ENCODE measurements at regions not wholly inside any gene's neighbourhood (a gene's known extent, or its start where the extent isn't known, plus 50 kb on each side); places are given as distances from the start of the nearest gene placed in this dataset.
A peak's percentile ranks its signal among the peaks of the same experiment; 100 is the strongest.
"Not testable (repeated sequence)": the region's sequence is repeated elsewhere in the genome, so short reads cannot be mapped to it uniquely, and the experiment has no call there.

DNA sequence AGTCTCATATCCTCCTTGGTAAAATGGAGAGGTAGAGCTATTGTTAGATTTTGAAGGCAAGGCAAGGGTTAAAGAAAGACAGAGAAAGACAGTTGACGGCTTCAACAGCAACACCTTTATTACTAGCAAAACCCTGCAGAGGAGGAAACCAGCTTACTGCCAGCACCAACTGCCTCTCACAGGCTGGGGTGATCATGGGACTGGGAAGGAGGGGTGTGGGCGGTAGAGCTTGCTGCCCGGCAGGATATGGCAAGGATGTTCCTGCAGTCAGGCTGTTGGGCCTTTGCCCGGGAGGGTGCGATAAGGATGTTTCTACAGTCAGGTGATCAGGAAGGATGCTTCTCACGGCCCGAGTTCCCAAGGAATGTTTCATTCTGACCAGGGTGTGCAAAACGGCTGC is 310.0 kb downstream of the FOXD4L4 start:
- DNase-seq (ENCODE audit: low spot score in 2 of 2); H3K4me3 ChIP-seq; H3K27ac ChIP-seq; H3K36me3 ChIP-seq; H3K4me1 ChIP-seq; H3K9me3 ChIP-seq; H3K27me3 ChIP-seq: not testable (repeated sequence)
- whole genome bisulfite sequencing = no CpG with 5 or more reads among the region's 8 CpGs

DNA sequence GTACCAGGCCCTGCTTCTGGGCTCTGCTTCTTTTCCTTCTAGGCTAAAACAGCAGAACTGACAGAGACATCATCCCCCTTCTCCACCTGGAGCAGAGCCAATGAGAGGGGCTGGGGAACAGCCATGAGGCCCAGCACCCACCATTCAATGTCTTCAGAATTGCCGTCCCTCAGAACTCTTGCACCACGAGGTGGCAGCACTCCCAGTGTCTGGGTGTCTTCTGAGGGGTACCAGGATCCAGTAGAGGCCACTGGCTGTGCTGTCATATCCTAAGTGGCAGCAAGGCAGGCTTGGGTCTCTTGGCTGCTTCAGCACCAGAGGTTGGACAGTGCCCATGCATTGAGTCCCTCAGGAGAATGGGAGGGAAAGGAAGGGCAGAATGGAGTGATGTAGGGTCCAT is 312.8 kb downstream of the FOXD4L4 start:
- not testable (repeated sequence) for H3K36me3 ChIP-seq; H3K27ac ChIP-seq; H3K9me3 ChIP-seq; H3K27me3 ChIP-seq; DNase-seq (ENCODE audit: low spot score in 2 of 2); H3K4me3 ChIP-seq; H3K4me1 ChIP-seq
- WGBS = no CpG with 5 or more reads among the region's 2 CpGs

DNA sequence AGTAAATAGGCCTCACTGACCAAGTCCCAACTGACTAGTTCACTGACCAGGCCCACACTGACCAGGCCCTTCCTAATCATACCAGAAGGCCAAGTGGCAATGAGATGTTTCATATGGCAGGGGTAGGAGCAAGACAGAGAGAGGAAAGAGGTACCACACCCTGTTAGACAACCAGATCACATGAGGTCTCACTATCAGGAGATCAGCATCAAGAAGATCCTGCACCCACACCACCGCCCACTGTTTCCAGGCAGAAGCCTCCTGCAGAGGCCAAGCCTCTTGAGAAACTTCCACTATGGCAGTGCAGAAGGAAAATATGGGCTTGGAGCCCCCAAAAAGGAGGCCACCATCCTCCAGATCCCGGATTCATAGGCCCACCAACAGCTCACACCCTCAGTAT is 317.8 kb downstream of the FOXD4L4 start:
- H3K4me1 ChIP-seq; H3K27me3 ChIP-seq; H3K4me3 ChIP-seq; H3K9me3 ChIP-seq; H3K27ac ChIP-seq; H3K36me3 ChIP-seq; DNase-seq (ENCODE audit: low spot score in 2 of 2): not testable (repeated sequence)
- no CpG with 5 or more reads among the region's 2 CpGs for WGBS

DNA sequence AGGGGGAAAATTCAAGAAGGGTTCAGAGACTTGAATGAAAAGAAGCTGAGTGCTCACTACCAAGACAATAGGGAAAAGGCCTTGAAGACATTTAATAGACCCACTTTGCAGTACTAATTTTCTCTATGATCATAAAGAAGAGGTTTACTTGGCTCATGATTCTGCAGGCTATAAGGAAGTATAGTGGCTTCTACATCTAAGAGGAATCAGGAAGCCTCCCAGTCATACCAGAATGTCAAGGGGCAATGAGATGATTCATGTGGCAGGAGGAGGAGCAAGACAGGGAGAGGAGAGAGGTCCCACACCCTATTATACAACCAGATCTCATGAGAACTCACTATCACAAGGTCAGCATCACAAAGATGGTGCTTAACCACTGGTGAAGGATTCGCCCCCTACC is 323.7 kb downstream of the FOXD4L4 start:
- WGBS = no CpG with 5 or more reads among the region's 1 CpG
- not testable (repeated sequence) for H3K27ac ChIP-seq; DNase-seq (ENCODE audit: low spot score in 2 of 2); H3K4me3 ChIP-seq; H3K4me1 ChIP-seq; H3K36me3 ChIP-seq; H3K27me3 ChIP-seq; H3K9me3 ChIP-seq

DNA sequence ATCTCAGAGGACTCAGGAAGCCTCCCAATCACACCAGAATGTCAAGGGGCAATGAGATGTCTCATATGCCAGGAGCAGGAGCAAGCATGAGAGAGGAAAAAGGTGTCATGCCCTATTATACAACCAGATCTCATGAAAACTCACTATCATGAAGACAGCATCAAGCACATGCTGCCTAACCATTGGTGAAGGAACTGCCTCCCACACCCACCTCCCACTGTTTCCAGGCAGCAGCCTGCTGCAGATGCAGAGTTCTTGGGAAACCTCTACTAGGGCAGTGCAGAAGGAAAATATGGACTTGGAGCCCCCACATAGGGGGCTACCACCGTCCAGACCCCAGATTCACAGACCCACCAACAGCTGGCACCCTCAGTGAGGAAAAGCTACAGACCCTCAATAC is 326.9 kb downstream of the FOXD4L4 start:
- not testable (repeated sequence) for H3K4me1 ChIP-seq, H3K4me3 ChIP-seq, H3K9me3 ChIP-seq, H3K36me3 ChIP-seq, H3K27me3 ChIP-seq, H3K27ac ChIP-seq
- WGBS = no CpG with 5 or more reads among the region's 1 CpG
- peak in 1 of 2 donors; percentile 19 for DNase-seq (ENCODE audit: low spot score in 2 of 2)

DNA sequence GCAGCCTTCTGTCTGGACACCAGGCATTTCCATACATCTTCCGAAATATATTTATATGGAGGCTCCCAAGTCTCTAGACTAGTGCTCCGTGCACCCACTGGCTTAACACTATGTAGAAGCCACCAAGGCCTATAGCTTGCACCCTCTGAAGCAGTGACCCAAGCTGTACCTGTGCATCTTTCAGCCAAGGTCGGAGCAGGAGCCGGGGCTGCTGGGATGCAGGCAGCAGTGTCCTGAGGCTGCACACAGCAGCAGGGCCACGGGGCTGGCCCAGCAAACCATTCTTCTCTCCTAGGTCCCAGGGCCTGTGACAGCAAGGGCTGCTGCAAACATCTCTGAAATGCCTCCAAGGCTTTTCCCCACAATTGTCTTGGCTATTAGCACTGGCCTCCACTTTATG is 328.8 kb downstream of the FOXD4L4 start:
- not testable (repeated sequence) for H3K36me3 ChIP-seq, H3K9me3 ChIP-seq, H3K27me3 ChIP-seq, H3K27ac ChIP-seq, H3K4me3 ChIP-seq, H3K4me1 ChIP-seq
- WGBS = 77% methylated on average over 3 of the region's 5 CpGs
- peak in 1 of 2 donors; percentile 59 for DNase-seq (ENCODE audit: low spot score in 2 of 2)

DNA sequence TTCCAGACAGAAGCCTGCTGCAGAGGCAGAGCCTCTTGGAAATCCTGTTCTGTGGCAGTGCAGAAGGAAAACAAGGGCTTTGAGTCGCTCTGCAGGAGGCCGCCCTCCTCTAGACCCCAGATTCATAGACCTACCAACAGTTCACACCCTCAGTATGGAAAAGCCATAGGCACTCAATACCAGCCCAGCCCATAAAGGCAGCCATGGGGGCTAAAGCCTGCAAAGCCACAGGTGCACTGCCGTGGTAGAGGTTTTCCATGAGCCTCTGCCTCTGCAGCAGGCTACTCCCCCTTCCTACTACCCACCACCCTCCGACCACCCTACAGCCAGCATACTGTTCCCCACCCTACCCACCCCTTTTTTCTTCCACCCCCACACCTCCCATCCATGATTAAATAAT is 330.3 kb downstream of the FOXD4L4 start:
- not testable (repeated sequence) for H3K27ac ChIP-seq, H3K36me3 ChIP-seq, H3K27me3 ChIP-seq, H3K4me1 ChIP-seq, H3K4me3 ChIP-seq, H3K9me3 ChIP-seq
- WGBS = 92% methylated on average over 2 of the region's 4 CpGs
- DNase-seq (ENCODE audit: low spot score in 2 of 2) = peak; percentile 52 to 77

DNA sequence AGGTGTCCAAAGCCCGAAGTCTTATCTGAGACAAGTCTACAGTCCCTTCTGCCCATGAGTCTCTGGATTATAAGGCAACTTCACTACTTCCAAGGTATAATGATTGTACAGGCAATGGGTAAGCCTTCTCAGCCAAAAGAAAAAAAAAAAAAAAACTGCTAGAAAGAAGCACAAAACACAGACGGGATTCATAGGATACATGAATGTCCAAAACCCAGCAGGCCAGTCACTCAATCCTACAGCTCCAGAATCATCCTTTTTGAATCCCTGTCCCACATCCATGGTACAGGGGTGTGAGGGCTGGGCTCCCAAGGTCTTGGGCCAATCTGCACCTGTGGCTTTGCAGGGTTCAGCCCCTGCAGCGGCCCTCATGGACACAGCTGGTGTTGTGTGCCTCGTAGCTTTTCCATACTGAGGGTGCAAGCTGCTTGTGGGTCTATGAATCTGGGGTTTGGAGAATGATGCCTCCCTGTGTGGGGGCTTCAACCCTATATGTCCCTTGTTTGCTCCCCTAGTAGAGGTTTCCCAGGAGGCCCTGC is 331.6 kb downstream of the FOXD4L4 start:
- not testable (repeated sequence) for DNase-seq (ENCODE audit: low spot score in 2 of 2); H3K27ac ChIP-seq; H3K4me3 ChIP-seq; H3K4me1 ChIP-seq; H3K9me3 ChIP-seq; H3K36me3 ChIP-seq; H3K27me3 ChIP-seq
- 91% methylated on average over 3 of the region's 4 CpGs for WGBS

DNA sequence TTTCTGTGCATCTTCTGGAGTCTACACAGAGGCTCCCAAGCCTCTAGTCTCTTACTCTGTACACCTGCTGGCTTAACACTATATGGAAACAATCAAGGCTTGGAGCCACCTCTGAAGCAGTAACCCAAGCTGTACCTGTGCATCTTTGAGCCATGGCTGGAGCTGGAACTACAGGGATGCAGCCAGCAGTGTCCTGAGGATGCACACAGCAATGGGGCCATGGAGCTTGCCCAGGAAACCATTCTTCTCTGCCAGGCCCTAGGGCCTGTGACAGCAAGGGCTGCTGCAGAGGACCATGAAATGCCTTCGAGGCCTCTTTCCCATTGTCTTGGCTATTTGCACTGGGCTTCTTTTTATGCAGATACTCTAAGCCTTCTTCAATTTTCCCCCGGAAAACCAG is 332.1 kb downstream of the FOXD4L4 start:
- 56% methylated on average over 1 of the region's 2 CpGs for WGBS
- H3K4me1 ChIP-seq, H3K4me3 ChIP-seq, H3K9me3 ChIP-seq, H3K27me3 ChIP-seq, H3K27ac ChIP-seq, H3K36me3 ChIP-seq: not testable (repeated sequence)
- peak in 1 of 2 donors; percentile 20 for DNase-seq (ENCODE audit: low spot score in 2 of 2)

DNA sequence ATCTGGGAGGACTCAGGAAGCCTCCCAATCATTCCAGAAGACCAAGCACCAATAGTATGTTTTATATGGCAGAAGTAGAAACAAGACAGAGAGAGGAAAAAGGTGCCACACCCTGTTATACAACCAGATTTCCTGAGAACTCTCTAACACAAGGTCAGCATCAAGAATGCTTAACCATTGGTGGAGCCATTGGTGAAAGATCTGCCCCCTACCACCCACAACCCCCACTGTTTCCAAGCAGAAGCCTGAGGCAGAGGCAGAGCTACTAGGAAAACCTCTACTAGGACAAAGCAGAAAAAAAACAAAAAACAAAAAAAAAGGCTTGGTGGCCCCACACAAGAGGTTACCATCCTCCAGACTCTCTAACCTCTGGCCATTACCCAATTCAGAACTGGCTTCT is 336.2 kb downstream of the FOXD4L4 start:
- not testable (repeated sequence) for DNase-seq (ENCODE audit: low spot score in 2 of 2); H3K4me3 ChIP-seq; H3K9me3 ChIP-seq; H3K4me1 ChIP-seq; H3K36me3 ChIP-seq; H3K27ac ChIP-seq; H3K27me3 ChIP-seq

DNA sequence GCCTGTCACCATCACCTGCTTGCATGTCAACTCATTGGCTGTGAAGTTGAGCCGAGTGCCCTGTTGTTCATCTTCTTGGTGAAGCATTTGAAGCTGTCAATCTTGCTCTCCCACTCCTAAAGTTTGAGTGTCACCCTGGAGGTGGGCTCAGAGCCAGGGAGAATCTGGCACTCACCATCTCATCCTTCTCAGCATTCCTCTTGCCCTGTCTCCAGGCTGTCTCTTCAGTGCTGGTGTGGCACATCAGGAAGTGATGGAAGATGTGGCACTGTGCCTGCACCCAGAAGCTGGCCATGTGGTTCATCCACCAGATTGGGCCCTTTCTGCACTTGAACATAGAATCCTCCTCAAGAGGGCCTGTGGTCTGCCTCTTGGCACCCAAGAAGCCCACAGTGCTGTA is 345.9 kb downstream of the FOXD4L4 start:
- not testable (repeated sequence) for DNase-seq (ENCODE audit: low spot score in 2 of 2); H3K4me3 ChIP-seq; H3K27me3 ChIP-seq; H3K9me3 ChIP-seq; H3K27ac ChIP-seq; H3K36me3 ChIP-seq; H3K4me1 ChIP-seq
- WGBS = no CpG with 5 or more reads among the region's 1 CpG
